K562 (cell line): ENCODE measurements at regions not wholly inside any gene's neighbourhood (a gene's known extent, or its start where the extent isn't known, plus 50 kb on each side); places are given as distances from the start of the nearest gene placed in this dataset.

Experiments
- ATAC-seq: fragments of 200-7000 bp; cut with Tn5 transposase; 3 replicates; pipeline ENCODE4 v1.9.1; 2020; ENCODE audit warnings: moderate library complexity
- BruUV-seq: library from RNA; stranded (reverse); fragments of 400-500 nt; replicated peaks from 2 replicates; lab custom pipeline; 2021; lab: Mats Ljungman, UMichigan
- CTCF ChIA-PET: fragments of 300-600 bp; formaldehyde crosslinking; extraction: SDS; loops from one replicate; lab custom pipeline; 2021; ENCODE audit warnings: low intra/inter-chr PET ratio; lab: Yijun Ruan, JAX
- POLR2A ChIA-PET: fragments of 300-600, 350-650 bp; sonication (Branson Sonifier 250); formaldehyde crosslinking; extraction: SDS; loops from one replicate; lab custom pipeline; 2021; ENCODE audit warnings: antibody characterized with exemption, inconsistent platforms; lab: Yijun Ruan, JAX
- DNase-seq, 4 experiments: peaks; one replicate each; pipeline versions ENCODE4 v3.0.0 to v3.0.0-alpha.2; 2011 to 2018; ENCODE audit warnings: low spot score in 3 of 4, mixed read lengths in 3 of 4; ENCODE audit errors: extremely low read depth in 1 of 4
- FAIRE-seq: peaks from 2 replicates; lab custom pipeline; 2011; peaks lifted over from hg19 to GRCh38; lab: Jason Lieb, UNC
- H2AFZ ChIP-seq: 2 replicates; pipeline ENCODE4 v1.6.0; 2011; ENCODE audit warnings: low read depth, low read length, control low read depth, inconsistent platforms
- H3K27ac ChIP-seq: fragments of 200-600 bp; 3 replicates; pipeline ENCODE4 v1.8.0; 2011; ENCODE audit warnings: low read depth, mild to moderate bottlenecking, control low read depth, inconsistent platforms, low read length, moderate library complexity, mixed read lengths; ENCODE audit errors: extremely low read depth
- H3K27me3 ChIP-seq, 2 experiments: fragments of 300-600 bp in 1 of 2; 2 replicates in 1 of 2; 3 replicates in 1 of 2; pipeline versions ENCODE4 v1.6.0 to v1.8.0; 2011; ENCODE audit warnings: inconsistent platforms in 2 of 2, low read length in 2 of 2, mild to moderate bottlenecking in 1 of 2, mixed read lengths in 1 of 2, moderate library complexity in 1 of 2; ENCODE audit not compliant: control insufficient read depth in 2 of 2, insufficient read depth in 2 of 2
- H3K36me3 ChIP-seq: fragments of 300-600 bp; 3 replicates; pipeline ENCODE4 v1.8.0; 2011; ENCODE audit warnings: mild to moderate bottlenecking, low read length, inconsistent platforms; ENCODE audit not compliant: control insufficient read depth, insufficient read depth
- H3K4me1 ChIP-seq, 2 experiments: fragments of 200-600 bp in 1 of 2; replicated peaks in 1 of 2; 2 replicates in 1 of 2; 3 replicates in 1 of 2; pipeline versions ENCODE4 v1.5.1 to v1.8.0; 2011; ENCODE audit warnings: inconsistent platforms in 2 of 2, low read length in 2 of 2, mild to moderate bottlenecking in 1 of 2, mixed read lengths in 1 of 2, moderate library complexity in 1 of 2; ENCODE audit not compliant: control insufficient read depth in 2 of 2, insufficient read depth in 2 of 2
- H3K4me2 ChIP-seq: 2 replicates; pipeline ENCODE4 v1.6.1; 2011; ENCODE audit warnings: low read length, control low read depth, inconsistent platforms, mixed read lengths; ENCODE audit not compliant: insufficient read depth
- H3K4me3 ChIP-seq: fragments of 200-600 bp; sonication (generic), shearing (Covaris generic); 2 replicates; pipeline ENCODE4 v1.5.1; 2016; ENCODE audit warnings: control low read depth, inconsistent platforms
- H3K79me2 ChIP-seq: fragments of 200-600 bp; 3 replicates; pipeline ENCODE4 v1.8.0; 2011; ENCODE audit warnings: low read length, inconsistent platforms; ENCODE audit not compliant: control insufficient read depth, insufficient read depth
- H3K9ac ChIP-seq, 2 experiments: 2 replicates each; pipeline versions ENCODE4 v1.6.0 to v1.6.1; 2011; ENCODE audit warnings: low read depth in 2 of 2, low read length in 2 of 2, control low read depth in 1 of 2, inconsistent platforms in 1 of 2, mild to moderate bottlenecking in 1 of 2, mixed read lengths in 1 of 2; ENCODE audit not compliant: insufficient read depth in 1 of 2
- H3K9me1 ChIP-seq: one replicate; pipeline ENCODE4 v1.6.0; 2011; ENCODE audit warnings: inconsistent platforms, mild to moderate bottlenecking, low read length, moderate library complexity; ENCODE audit not compliant: control insufficient read depth, insufficient read depth
- H3K9me3 ChIP-seq: replicated peaks from 2 replicates; pipeline ENCODE4 v1.5.1; 2011; ENCODE audit warnings: low read depth, low read length, inconsistent platforms; ENCODE audit not compliant: control insufficient read depth, insufficient read depth
- H4K20me1 ChIP-seq: replicated peaks from 2 replicates; pipeline ENCODE4 v1.6.1; 2011; ENCODE audit warnings: low read length, inconsistent platforms, mixed read lengths; ENCODE audit not compliant: control insufficient read depth, insufficient read depth
- CHCHD3 ChIP-seq: fragments of 250-450 bp; sonication (Bioruptor Pico); IDR thresholded peaks from 2 replicates; pipeline ENCODE4 v2.1.2; 2022; ENCODE audit warnings: mild to moderate bottlenecking
- ETS2 ChIP-seq: IDR thresholded peaks from 2 replicates; pipeline ENCODE4 v1.6.1; 2016; ENCODE audit warnings: borderline replicate concordance, missing genetic modification characterization, mild to moderate bottlenecking, moderate library complexity, missing compliant biosample characterization; ENCODE audit not compliant: poor library complexity, severe bottlenecking
- RBM25 ChIP-seq: fragments of 200-400 bp; formaldehyde crosslinking; IDR thresholded peaks from 2 replicates; pipeline ENCODE4 v1.6.1; 2018; ENCODE audit warnings: low read length, low read depth, moderate library complexity; ENCODE audit not compliant: severe bottlenecking
- in situ Hi-C: fragments of 300-500 bp; cut with MboI; formaldehyde crosslinking; loops from 4 replicates; pipeline ENCODE4 v1.15.0; 2018; ENCODE audit warnings: inconsistent platforms, mixed read lengths
- intact Hi-C: fragments of 100-400 bp; cut with micrococcal nuclease; formaldehyde crosslinking; loops from 2 replicates; pipeline ENCODE4 v1.14.2; 2022
- TF ChIP-seq, protein P1 (sequence below): fragments of 200-800 bp; sonication (Bioruptor generic); IDR thresholded peaks from 2 replicates; pipeline ENCODE4 v1.6.1; 2016; ENCODE audit warnings: missing genetic modification characterization, missing compliant biosample characterization
- TF ChIP-seq, protein P2 (sequence below): IDR thresholded peaks from 2 replicates; pipeline ENCODE4 v1.6.1; 2016; ENCODE audit warnings: missing genetic modification characterization, missing compliant biosample characterization

DNA sequence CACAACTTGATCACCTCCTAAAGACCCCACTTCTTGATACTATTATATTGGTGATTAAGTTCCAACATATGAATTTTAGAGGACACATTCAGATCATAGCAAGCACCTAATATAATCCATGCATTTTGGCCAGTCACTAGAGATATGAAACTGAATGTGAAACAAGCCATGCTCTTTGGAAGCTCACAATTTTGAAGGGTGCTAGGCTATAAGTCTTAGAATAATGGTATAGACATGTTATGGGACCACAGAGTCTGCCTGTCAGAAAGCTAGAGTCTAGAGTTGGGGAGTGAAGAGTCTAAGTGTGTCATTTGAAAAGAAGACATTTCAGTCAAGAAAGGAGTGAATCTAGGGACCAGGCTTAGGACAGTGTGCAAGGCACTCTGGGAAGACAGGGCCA lies 186.4 kb upstream of the SLC24A5 start (continued):
- TF ChIP-seq, protein P1, sequence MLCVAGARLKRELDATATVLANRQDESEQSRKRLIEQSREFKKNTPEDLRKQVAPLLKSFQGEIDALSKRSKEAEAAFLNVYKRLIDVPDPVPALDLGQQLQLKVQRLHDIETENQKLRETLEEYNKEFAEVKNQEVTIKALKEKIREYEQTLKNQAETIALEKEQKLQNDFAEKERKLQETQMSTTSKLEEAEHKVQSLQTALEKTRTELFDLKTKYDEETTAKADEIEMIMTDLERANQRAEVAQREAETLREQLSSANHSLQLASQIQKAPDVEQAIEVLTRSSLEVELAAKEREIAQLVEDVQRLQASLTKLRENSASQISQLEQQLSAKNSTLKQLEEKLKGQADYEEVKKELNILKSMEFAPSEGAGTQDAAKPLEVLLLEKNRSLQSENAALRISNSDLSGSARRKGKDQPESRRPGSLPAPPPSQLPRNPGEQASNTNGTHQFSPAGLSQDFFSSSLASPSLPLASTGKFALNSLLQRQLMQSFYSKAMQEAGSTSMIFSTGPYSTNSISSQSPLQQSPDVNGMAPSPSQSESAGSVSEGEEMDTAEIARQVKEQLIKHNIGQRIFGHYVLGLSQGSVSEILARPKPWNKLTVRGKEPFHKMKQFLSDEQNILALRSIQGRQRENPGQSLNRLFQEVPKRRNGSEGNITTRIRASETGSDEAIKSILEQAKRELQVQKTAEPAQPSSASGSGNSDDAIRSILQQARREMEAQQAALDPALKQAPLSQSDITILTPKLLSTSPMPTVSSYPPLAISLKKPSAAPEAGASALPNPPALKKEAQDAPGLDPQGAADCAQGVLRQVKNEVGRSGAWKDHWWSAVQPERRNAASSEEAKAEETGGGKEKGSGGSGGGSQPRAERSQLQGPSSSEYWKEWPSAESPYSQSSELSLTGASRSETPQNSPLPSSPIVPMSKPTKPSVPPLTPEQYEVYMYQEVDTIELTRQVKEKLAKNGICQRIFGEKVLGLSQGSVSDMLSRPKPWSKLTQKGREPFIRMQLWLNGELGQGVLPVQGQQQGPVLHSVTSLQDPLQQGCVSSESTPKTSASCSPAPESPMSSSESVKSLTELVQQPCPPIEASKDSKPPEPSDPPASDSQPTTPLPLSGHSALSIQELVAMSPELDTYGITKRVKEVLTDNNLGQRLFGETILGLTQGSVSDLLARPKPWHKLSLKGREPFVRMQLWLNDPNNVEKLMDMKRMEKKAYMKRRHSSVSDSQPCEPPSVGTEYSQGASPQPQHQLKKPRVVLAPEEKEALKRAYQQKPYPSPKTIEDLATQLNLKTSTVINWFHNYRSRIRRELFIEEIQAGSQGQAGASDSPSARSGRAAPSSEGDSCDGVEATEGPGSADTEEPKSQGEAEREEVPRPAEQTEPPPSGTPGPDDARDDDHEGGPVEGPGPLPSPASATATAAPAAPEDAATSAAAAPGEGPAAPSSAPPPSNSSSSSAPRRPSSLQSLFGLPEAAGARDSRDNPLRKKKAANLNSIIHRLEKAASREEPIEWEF: no peak
- no peak for TF ChIP-seq ETS2 (tag)
- no peak for TF ChIP-seq RBM25
- TF ChIP-seq, all 486 proteins: peak for 0

DNA sequence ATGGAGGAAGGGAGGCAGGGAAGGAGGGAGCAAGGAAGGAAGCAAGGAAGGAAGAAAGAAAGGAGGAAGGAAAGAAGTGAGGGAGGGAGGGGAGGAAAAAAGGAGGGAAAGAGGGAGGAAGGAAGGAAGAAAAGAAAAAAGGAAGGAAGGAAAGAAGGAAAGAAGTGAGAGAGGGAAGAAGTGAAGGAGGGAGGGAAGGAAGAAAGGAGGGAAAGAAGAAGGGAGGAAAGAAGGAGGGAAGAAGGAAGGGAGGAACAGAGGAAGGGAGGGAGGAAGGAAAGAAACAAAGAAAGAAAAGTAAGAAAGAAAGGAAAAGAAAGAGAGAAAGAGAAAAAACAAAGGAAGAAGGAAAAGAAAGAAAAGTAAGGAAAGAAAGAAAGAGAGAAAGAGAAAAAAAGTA lies 183.0 kb upstream of the SLC24A5 start:
- H3K4me3 ChIP-seq: no peak overlapping the region
- in situ Hi-C loops (no loop called here), intact Hi-C loops (no loop called here)
- H3K9me1 ChIP-seq: no peaks in the 10 kb centered on the region
- ATAC-seq (no peak), DNase-seq (no peak), FAIRE-seq (no peak)
- H3K4me2 ChIP-seq: no peak overlapping the region
- H2AFZ ChIP-seq: no peak overlapping the region
- H3K4me1 ChIP-seq: no peaks in the 10 kb centered on the region
- POLR2A ChIA-PET: no interaction called here
- H3K9ac ChIP-seq: no peak overlapping the region
- H3K9me3 ChIP-seq: no peaks in the 10 kb centered on the region
- no peak for TF ChIP-seq CHCHD3
- TF ChIP-seq, protein P2, sequence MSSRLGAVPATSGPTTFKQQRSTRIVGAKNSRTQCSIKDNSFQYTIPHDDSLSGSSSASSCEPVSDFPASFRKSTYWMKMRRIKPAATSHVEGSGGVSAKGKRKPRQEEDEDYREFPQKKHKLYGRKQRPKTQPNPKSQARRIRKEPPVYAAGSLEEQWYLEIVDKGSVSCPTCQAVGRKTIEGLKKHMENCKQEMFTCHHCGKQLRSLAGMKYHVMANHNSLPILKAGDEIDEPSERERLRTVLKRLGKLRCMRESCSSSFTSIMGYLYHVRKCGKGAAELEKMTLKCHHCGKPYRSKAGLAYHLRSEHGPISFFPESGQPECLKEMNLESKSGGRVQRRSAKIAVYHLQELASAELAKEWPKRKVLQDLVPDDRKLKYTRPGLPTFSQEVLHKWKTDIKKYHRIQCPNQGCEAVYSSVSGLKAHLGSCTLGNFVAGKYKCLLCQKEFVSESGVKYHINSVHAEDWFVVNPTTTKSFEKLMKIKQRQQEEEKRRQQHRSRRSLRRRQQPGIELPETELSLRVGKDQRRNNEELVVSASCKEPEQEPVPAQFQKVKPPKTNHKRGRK (tag): peak; percentile 68; the same call in 1 of the 2 replicates
- no peaks in the 10 kb centered on the region for H4K20me1 ChIP-seq
- H3K27me3 ChIP-seq: no peaks in the 10 kb centered on the region
- CTCF ChIA-PET: no interaction called here
- no peaks in the 10 kb centered on the region for H3K36me3 ChIP-seq
- no peak overlapping the region for H3K27ac ChIP-seq
- no TSS peak for BruUV-seq
- no peaks in the 10 kb centered on the region for H3K79me2 ChIP-seq
